ENCODE measurements at regions not wholly inside any gene's neighbourhood (a gene's known extent, or its start where the extent isn't known, plus 50 kb on each side); places are given as distances from the start of the nearest gene placed in this dataset.

GRCh38 chr16:49127103-49127502, 154.5 kb downstream of the CBLN1 start:
- no peak overlapping the region for H3K27ac ChIP-seq (ENCODE audit: low read depth, low read length)
- no peaks in the 10 kb centered on the region for H3K4me1 ChIP-seq (ENCODE audit: control insufficient read depth, low read length)

GRCh38 chr16:49121636-49122035, 160.0 kb downstream of the CBLN1 start:
- H3K27me3 ChIP-seq (ENCODE audit: control insufficient read depth, low read length) = no peaks in the 10 kb centered on the region
- no peaks in the 10 kb centered on the region for H3K9me2 ChIP-seq (replicated peaks; ENCODE audit: control insufficient read depth, low read length)
- no peaks in the 10 kb centered on the region for H3K36me3 ChIP-seq (ENCODE audit: control insufficient read depth, low read length)
- no peaks in the 10 kb centered on the region for H4K20me1 ChIP-seq (ENCODE audit: control insufficient read depth, insufficient read depth, low read depth, low read length)
- no peak overlapping the region for H3K27ac ChIP-seq (ENCODE audit: low read depth, low read length)
- no peak overlapping the region for H3K4me3 ChIP-seq (ENCODE audit: low read length)
- no peak overlapping the region for H3K4me2 ChIP-seq (ENCODE audit: low read length)
- H3F3A ChIP-seq (ENCODE audit: control insufficient read depth, insufficient read depth) = no peaks in the 10 kb centered on the region
- no peaks in the 10 kb centered on the region for H3K4me1 ChIP-seq (ENCODE audit: control insufficient read depth, low read length)
- no peak for TF ChIP-seq EZH2phosphoT487 (IDR thresholded peaks at IDR 0.05; ENCODE audit: borderline replicate concordance, low read length)
- TF ChIP-seq CTCF (IDR thresholded peaks at IDR 0.05; ENCODE audit: low read depth, low read length, poor library complexity, severe bottlenecking) = no peak
- H3K79me2 ChIP-seq (ENCODE audit: control insufficient read depth, low read length) = no peaks in the 10 kb centered on the region
- H3K9me3 ChIP-seq (ENCODE audit: control insufficient read depth, insufficient read depth, low read length) = no peaks in the 10 kb centered on the region

More at GRCh38 chr16:49127103-49127502, 154.5 kb downstream of the CBLN1 start:
- Histone ChIP-seq H3K4me2 (ENCODE audit: low read length) (no peak overlapping the region), H3K9me2 (replicated peaks; ENCODE audit: control insufficient read depth, low read length) (no peaks in the 10 kb centered on the region), H3F3A (ENCODE audit: control insufficient read depth, insufficient read depth) (no peaks in the 10 kb centered on the region), H3K27me3 (ENCODE audit: control insufficient read depth, low read length) (no peaks in the 10 kb centered on the region), H4K20me1 (ENCODE audit: control insufficient read depth, insufficient read depth, low read depth, low read length) (no peaks in the 10 kb centered on the region), H3K4me3 (ENCODE audit: low read length) (no peak overlapping the region), H3K79me2 (ENCODE audit: control insufficient read depth, low read length) (no peaks in the 10 kb centered on the region), H3K9me3 (ENCODE audit: control insufficient read depth, insufficient read depth, low read length) (no peaks in the 10 kb centered on the region), H3K36me3 (ENCODE audit: control insufficient read depth, low read length) (no peaks in the 10 kb centered on the region)
- TF ChIP-seq CTCF (IDR thresholded peaks at IDR 0.05; ENCODE audit: low read depth, low read length, poor library complexity, severe bottlenecking) (no peak), EZH2phosphoT487 (IDR thresholded peaks at IDR 0.05; ENCODE audit: borderline replicate concordance, low read length) (no peak)

- Histone ChIP-seq H3K79me2 (ENCODE audit: control insufficient read depth, low read length) (no peaks in the 10 kb centered on the region), H3K4me1 (ENCODE audit: control insufficient read depth, low read length) (no peaks in the 10 kb centered on the region), H4K20me1 (ENCODE audit: control insufficient read depth, insufficient read depth, low read depth, low read length) (no peaks in the 10 kb centered on the region), H3K9me3 (ENCODE audit: control insufficient read depth, insufficient read depth, low read length) (no peaks in the 10 kb centered on the region), H3F3A (ENCODE audit: control insufficient read depth, insufficient read depth) (no peaks in the 10 kb centered on the region), H3K27ac (ENCODE audit: low read depth, low read length) (no peak overlapping the region), H3K4me2 (ENCODE audit: low read length) (no peak overlapping the region), H3K36me3 (ENCODE audit: control insufficient read depth, low read length) (no peaks in the 10 kb centered on the region), H3K9me2 (replicated peaks; ENCODE audit: control insufficient read depth, low read length) (no peaks in the 10 kb centered on the region), H3K4me3 (ENCODE audit: low read length) (no peak overlapping the region), H3K27me3 (ENCODE audit: control insufficient read depth, low read length) (no peaks in the 10 kb centered on the region)
- TF ChIP-seq EZH2phosphoT487 (IDR thresholded peaks at IDR 0.05; ENCODE audit: borderline replicate concordance, low read length) (no peak), CTCF (IDR thresholded peaks at IDR 0.05; ENCODE audit: low read depth, low read length, poor library complexity, severe bottlenecking) (no peak)
Observed at GRCh38 chr16:49120631-49121030, 161.0 kb downstream of the CBLN1 start.

GRCh38 chr16:49116873-49117272, 164.8 kb downstream of the CBLN1 start:
- Histone ChIP-seq H3K27me3 (ENCODE audit: control insufficient read depth, low read length) (no peaks in the 10 kb centered on the region), H3F3A (ENCODE audit: control insufficient read depth, insufficient read depth) (no peaks in the 10 kb centered on the region), H3K4me3 (ENCODE audit: low read length) (no peak overlapping the region), H4K20me1 (ENCODE audit: control insufficient read depth, insufficient read depth, low read depth, low read length) (no peaks in the 10 kb centered on the region), H3K36me3 (ENCODE audit: control insufficient read depth, low read length) (no peaks in the 10 kb centered on the region), H3K9me2 (replicated peaks; ENCODE audit: control insufficient read depth, low read length) (no peaks in the 10 kb centered on the region), H3K4me1 (ENCODE audit: control insufficient read depth, low read length) (no peaks in the 10 kb centered on the region), H3K4me2 (ENCODE audit: low read length) (no peak overlapping the region), H3K27ac (ENCODE audit: low read depth, low read length) (no peak overlapping the region), H3K9me3 (ENCODE audit: control insufficient read depth, insufficient read depth, low read length) (no peaks in the 10 kb centered on the region), H3K79me2 (ENCODE audit: control insufficient read depth, low read length) (no peaks in the 10 kb centered on the region)
- TF ChIP-seq CTCF (IDR thresholded peaks at IDR 0.05; ENCODE audit: low read depth, low read length, poor library complexity, severe bottlenecking) (no peak), EZH2phosphoT487 (IDR thresholded peaks at IDR 0.05; ENCODE audit: borderline replicate concordance, low read length) (no peak)
